HG03064 (cell line): ENCODE measurements at regions not wholly inside any gene's neighbourhood (a gene's known extent, or its start where the extent isn't known, plus 50 kb on each side); places are given as distances from the start of the nearest gene placed in this dataset.

Experiments used
- ATAC-seq: cut with Tn5 transposase; IDR thresholded peaks from one replicate; pipeline ENCODE4 v1.9.1; 2021; ENCODE audit warnings: low read depth; ENCODE audit not compliant: unreplicated experiment

DNA sequence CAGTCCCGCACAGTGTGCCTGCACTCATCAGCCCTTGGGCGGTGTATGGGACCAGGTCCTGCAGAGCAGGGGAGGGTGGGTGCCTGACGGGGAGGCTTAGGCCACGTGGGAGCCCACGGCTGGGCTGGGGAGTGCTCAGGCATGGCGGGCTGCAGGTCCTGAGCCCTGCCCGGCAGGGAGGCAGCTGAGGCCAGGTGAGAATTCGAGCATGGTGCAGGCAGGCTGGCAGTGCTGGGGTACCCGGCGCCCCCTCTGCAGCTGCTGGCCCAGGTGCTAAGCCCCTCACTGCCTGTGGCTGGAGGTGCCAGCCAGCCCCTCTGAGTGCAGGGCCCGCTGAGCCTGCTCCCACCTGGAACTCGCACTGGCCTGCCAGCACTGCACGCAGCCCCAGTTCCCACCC, 630.9 kb upstream of the PCDH20 start:
- no peak for ATAC-seq

DNA sequence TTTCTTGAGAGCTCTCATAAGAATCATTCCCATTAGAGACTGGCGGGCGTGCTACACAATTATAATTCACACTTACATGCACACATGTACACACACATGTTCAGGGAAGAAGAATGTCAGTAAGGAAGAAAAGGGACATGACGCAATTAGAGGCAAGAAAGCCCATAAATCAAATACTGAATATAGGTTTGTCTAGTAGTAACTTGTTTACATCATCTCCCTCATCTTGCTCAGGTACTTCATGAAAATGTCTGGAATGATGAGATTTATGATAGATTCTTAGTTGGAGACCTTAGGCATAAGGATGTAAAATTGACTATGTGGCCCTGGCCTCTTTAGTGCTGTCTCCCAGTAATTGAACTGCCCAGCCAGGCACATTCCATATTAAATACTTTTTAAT, 628.0 kb upstream of the PCDH20 start:
- no peak for ATAC-seq

DNA sequence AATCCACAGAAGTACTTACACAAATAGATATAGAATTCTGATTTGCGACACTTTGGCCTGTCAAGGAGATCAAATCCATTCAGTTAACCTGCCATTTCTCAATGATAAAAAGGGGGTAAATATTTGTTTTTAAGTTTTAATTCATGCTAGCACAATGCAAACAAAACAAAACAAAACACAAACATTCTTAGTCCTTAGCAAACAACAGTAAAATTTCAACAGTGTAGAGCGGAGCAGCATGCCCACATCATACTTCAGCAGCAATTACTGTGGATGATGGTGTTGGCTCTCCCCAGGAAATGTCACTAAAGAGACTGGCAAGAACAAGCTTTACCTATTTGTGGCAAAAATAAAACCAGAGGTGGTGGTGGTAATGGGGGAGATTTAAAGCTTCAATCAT, 625.2 kb upstream of the PCDH20 start:
- no peak for ATAC-seq

DNA sequence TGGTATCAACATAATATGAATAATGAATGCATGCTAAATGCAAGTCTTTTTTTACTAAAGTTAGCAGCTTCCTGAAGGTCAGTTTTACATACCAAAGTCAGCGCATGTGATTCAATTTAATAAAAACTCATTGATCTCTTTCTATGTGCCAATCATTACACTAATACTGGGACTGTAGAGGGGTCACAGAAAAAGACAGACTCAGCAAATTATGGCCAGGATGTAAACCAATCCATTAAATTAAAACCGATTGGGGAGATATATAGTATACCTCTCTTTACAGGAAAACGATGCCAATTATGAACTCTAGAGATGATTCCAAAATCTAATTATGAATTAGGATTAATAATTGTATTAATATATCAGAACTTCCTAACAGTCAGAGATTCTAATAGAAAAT, 624.4 kb upstream of the PCDH20 start:
- ATAC-seq = no peak

DNA sequence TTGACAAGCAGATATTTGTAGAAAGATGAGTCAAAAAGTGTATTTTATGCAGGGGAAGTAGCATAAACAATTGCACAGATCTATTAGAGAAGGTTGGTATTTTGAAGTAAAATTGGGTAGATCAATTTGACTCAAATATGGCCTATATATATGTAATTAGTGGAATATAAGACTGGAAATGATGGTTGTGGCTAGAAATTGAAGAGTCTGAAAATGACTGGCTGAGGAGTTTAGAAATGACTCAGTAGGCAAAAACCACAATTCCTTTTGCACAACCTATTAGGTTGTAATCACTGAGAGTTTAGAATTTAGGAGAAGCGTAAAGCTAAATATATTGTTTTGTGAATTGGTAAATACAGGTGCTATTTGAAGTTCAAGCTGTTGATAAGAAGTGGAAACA, 622.6 kb upstream of the PCDH20 start:
- no peak for ATAC-seq

DNA sequence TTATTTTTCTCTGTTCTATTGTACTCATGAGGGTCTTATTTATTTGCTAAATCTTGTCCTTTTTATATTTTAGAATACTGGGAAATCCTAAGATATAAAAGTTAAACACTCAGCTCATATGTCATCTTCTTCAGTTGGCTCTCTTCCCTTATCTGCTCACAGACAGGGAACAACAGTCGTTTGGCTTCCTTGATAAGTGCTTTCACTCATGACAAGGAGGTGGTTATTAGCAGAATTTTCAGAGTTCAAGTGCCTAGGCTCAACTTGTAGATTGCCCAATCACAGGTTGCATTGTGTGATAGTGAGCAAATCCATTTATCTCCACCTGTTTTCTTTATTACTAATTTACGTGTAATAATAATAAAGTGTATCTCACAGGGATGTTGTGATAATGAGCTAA, 620.3 kb upstream of the PCDH20 start:
- ATAC-seq = no peak

DNA sequence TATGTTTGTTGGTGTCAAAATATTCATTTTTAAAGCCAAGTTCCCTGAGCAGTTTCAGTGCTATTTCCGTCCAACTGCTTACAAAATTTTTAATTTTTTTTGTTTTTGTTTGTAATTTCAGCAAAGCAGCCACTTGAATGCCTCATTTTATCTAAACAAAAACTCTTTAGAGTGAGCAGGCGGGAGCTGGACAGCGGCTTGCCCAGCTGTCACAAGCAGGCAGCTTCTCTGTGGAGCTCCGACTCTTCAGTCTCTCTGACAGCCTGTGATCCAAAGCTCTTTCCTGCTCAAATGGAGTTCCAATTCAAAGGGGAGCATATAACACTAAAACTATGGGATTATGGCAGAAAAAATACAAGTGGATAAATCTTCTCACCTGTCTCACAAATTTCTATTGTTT, 618.3 kb upstream of the PCDH20 start:
- ATAC-seq = no peak

DNA sequence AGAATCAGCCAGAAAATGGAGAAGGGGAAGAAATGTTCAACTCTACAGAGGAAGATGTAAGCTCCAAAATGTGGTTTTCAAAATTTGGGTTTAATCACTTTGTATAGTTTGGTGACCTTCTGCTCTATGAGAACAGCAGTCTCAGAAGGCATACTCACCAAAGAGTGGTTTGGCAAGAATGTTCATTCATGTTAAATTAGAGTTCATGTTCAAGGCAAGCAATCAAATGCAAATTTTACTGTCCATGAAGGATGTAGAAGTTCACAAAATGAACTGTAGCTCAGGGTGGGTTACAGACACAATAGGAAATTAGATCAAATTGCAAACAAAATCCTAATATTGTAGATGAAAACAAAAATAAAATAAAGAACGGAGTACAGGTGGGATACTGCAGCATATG, 606.7 kb upstream of the PCDH20 start:
- no peak for ATAC-seq

DNA sequence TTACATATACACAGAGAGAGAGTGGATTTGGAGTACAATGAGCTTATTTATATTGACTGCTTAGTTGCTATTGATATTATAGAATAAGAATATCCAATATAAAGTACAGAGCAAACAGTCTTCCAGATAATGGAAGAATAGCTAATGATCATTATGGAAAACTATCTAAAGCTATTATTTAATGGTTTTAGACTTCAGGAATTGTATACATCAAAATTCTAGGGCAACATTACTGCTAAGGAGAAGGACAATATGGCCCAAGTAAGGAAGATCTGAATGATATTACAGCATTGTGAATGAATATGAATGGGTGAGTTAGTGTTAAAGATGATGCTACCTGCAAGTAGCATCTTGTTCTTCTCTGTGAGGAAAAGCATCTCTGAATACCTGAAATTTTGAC, 604.2 kb upstream of the PCDH20 start:
- no peak for ATAC-seq

DNA sequence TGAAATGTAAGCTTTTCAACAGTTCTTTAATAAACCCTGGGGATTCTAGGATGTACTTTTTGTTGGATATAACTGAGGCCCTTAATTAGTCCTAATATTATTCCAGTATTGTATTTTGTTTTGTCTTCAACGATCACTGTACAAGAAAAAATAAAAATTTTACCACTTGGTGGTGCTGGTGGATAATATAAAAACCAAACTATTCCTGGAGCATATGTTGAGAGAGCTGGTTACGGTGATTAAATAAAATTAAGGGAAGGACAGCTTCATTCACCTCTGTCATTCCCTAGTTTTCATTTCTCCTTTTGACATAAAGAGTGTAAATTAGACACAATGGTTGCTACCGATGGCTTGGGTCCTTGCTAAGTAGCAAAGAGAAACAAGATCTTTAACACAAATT, 598.6 kb upstream of the PCDH20 start:
- ATAC-seq = no peak

DNA sequence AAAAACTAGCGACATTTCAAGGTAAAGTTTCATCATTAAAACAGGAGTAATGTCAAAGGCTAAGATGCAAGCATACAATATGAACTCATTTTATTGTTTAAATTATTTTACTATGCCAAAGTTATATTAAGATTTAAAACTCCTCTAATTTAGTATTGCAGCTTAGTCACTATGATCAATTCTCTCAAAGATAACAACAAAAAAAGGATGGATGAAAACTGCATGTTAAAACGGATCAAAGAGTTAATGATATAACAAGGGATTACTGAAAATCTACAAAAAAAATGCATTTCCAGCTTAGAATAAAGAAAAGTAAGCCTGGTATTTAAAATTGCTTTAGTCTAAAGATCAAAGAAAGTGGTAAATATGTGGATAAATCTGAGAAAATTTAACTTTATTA, 587.8 kb upstream of the PCDH20 start:
- ATAC-seq = no peak

DNA sequence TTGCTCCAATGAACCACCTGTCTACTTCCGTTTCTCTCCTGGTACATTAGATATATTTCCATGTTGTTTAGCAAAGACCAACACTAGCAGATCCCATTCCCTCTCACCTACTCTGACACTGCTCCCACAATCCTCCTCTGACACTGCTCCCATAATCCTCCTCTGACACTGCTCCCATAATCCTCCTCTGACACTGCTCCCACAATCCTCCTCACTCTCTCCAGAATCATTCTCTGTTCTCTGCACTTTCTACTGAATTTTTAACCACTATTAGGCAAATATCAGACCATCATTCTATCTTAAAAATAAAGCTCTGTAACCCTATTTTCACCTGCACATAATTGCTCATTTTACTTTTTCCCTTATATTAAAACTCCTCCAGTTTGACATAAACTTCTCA, 578.5 kb upstream of the PCDH20 start:
- ATAC-seq = no peak

DNA sequence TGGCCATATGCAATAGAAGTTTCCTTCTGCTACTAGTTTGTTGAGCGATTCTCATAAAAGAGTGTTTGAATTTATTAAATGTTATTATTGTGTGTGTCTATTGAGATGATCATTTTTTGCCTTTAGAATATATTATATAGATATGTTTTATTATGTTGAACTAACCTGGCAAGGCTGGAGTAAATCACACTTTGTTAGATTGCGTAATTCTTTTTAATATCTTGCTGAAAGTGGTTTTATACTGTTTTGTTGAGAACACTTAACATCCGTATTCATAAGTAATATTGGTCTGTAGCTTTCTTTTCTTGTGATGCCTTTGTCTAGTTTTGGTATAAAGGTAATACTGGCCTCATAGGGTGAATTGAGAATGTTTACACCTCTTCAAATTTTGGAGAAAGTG, 574.3 kb upstream of the PCDH20 start:
- ATAC-seq = no peak

DNA sequence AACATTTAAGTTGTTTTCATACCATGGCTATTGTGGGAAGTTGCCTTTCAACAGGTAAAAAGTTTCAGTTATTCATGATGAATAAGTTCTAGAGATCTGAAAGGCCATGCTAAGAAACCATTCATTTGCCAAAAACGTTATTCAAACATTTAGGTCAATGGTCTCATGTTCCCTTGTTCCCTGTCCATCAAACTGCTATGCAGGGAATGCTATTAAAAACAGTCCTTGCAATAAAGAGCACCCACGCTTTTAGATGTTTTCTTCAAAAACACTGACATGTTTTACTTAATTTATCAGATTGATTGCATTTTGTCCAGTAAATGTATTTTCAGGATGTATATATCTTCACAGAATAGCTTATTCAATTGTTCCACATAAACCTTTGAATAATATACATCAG, 573.2 kb upstream of the PCDH20 start:
- no peak for ATAC-seq

DNA sequence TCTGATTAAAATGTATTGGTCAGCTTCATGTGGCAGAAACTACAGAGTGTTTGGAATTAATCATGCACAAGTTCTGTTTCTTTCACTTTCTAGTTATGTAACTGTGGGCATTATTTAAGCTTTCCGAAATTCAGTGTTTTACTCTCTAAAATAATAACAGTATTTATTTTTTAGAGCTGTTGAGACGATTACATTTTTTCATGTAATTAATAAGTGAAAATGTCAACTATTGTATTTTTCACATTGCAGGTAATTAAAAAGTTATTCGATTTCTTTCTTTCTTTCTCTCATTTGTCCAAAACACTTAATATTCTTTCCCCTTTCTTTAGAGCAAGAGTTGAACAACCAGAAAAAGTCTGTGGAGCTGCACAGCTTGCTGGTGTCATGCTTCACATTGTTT, 559.4 kb upstream of the PCDH20 start:
- ATAC-seq = no peak

DNA sequence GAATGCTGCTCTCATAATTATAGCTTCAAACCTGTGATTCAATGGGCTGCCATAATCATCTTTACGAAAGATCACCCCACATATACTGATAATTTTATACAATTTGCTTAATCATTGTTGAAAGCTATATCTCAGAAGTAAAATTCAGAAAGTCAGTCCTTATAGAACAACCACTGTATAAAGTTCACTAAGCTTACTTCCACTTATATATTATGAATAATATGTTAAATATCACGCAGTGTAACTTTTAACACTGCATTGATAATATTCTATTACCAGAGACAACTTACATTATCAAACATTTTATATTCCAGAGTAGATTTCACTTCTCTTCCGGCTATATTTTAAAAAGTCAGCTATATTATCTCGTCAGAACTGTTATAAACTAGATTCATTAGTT, 550.1 kb upstream of the PCDH20 start:
- no peak for ATAC-seq

DNA sequence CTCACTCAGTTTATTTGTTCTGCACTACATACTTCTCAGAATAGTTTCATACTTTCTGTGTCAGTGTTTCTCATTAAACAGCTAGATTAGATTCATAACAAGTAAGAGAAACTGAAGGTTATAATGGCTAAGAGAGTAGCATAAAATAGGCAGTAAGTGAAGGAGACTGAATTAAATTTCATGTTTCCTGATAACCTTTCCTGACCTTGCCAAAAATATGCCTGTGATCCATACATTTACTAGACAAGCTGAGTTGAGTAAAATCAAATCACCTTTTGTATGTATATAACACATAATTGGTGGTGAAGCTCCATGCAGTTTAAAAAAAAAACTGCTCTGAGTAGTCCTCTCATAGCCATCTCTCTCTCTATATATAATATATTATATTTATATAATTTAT, 545.3 kb upstream of the PCDH20 start:
- no peak for ATAC-seq

DNA sequence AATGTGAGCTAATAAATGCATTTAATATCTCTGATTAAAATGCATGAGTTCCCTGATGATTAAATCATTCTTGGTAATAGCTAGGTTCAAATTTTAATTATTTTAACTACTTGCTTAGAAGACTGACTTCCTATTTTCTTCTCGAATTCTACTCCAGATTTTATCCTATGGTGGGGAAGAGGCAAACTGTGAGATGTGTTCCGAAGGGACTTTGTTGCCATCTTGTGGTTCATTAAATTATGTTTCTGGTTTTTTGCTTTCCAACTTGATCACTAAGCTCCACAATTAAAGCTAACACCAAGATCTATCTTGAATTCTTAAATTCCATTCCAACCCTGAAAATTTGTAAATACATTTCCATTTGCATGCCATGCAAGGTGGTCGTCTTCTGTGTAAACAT, 538.4 kb upstream of the PCDH20 start:
- no peak for ATAC-seq

DNA sequence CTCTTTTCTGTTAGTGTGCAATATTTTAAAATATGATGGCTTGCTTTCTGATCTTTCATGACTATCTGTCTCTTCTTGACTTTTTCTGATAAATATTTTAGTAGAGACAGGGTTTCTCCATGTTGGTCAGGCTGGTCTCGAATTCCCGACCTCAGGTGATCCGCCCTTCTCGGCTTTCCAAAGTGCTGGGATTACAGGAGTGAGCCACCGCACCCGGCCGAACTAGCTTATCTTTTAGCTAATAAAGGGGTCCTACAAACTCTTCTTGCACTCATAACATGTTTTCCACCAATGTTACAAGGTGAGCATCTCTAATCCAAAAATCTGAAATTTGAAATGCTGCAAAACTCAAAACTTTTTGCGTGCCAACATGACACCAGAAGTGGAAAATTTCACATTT, 535.2 kb upstream of the PCDH20 start:
- ATAC-seq = no peak

DNA sequence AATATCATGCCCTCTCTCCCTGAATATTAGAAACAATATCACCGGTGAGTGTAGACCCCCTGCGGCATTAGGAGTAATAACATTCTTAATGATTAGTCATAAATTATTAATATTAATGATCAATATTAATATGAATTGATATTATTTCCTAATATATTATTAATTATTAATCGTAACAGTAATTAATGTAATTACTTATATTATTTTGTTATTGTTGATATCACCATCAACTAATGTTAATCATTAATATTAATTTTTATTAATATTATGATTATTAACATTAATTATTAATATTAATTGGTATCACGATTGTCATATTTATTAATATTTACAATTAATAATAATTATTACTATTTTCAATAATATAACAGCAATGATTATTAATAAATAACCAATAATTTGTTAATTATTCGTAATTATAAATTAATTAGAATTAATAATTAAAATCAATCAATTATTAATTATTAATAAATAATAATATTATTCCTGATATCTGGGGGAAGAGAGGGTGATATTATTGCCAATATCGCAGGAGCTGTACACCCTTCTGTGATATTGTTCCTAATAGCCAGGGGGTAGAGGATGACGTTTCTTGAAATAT, 528.8 kb upstream of the PCDH20 start:
- ATAC-seq = no peak

DNA sequence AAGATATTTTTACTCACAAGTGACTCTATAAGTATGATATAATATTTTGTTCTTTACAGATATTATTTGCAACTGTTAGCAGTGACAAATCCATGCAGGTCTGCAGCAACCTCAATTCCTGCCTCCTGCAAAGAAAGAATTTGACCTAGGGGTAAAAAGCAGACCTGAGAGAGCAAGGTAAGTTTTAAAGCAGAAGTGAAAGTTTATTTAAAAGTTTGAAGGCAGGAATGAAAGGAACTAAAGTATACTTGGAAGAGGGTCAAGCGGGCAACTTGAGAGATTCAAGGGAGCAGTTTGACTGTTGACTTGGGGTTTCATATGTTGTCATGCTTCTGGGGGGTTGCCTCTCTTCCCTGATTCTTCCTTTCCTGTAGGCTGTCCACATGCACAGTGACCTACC, 520.1 kb upstream of the PCDH20 start:
- ATAC-seq = no peak

DNA sequence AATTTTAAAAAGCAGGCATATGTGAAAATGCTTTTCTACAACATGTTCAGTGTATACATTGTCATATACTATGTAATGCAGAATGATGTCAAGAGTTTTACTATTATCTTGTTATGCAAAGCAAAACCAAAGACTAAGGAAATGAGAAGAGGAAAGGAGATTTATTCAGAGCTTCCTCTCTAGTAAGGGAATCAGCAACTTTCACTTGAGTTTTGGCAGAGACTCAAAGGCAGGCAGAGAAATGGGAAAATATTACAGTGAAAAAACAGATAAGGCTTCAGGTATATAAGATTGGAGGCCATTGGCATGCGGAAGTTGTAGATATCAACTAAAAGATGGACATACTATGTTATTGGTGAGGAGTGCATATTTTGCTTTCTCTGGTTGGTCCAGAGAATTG, 512.0 kb upstream of the PCDH20 start:
- no peak for ATAC-seq

DNA sequence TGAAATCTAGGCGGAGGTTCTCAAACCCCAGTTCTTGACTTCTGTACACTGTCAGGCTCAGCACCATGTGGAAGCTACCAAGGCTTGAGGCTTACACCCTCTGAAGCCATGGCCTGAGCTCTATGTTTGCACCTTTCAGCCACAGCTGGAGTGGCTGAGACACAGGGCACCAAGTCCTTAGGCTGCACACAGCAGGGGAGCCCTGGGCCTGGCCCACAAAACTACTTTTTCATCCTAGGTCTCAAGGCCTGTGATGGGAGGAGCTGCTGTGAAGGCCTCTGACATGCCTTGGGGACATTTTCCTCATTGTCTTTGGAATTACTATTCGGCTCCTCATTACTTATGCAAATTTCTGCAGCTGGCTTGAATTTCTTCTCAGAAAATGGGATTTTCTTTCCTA, 503.2 kb upstream of the PCDH20 start:
- ATAC-seq = no peak
